ENCODE measurements at regions not wholly inside any gene's neighbourhood (a gene's known extent, or its start where the extent isn't known, plus 50 kb on each side); places are given as distances from the start of the nearest gene placed in this dataset.

GRCh38 chr3:153026026-153026425, 136.0 kb upstream of the RAP2B start:
- Histone ChIP-seq H3K36me3 (ENCODE audit: insufficient read depth, low read length) (no peaks in the 10 kb centered on the region), H3K4me3 (ENCODE audit: insufficient read depth, low read length) (no peak overlapping the region), H3K4me1 (ENCODE audit: insufficient read depth, low read length) (peaks cover 10% of the 10 kb centered on the region), H3K4me2 (ENCODE audit: insufficient read depth, low read length) (no peak overlapping the region), H3K79me2 (ENCODE audit: insufficient read depth, low read length) (no peaks in the 10 kb centered on the region), H4K20me1 (ENCODE audit: insufficient read depth, low read length) (no peaks in the 10 kb centered on the region), H3K9me3 (ENCODE audit: low read depth, low read length) (no peaks in the 10 kb centered on the region), H2AFZ (ENCODE audit: low read length) (no peak overlapping the region), H3K27me3 (ENCODE audit: insufficient read depth, low read length) (peaks cover 3% of the 10 kb centered on the region), H3K27ac (ENCODE audit: low read depth, low read length) (no peak overlapping the region)
- DNase-seq (ENCODE audit: insufficient read length, low spot score, missing footprints): no peak
- TF ChIP-seq CTCF (IDR thresholded peaks at IDR 0.05; ENCODE audit: extremely low read depth, low read depth, low read length): peak; percentile 72

- DNase-seq (ENCODE audit: insufficient read length, low spot score, missing footprints): no peak
- Histone ChIP-seq H4K20me1 (ENCODE audit: insufficient read depth, low read length) (no peaks in the 10 kb centered on the region), H2AFZ (ENCODE audit: low read length) (peak overlapping the region; percentile 9), H3K9me3 (ENCODE audit: low read depth, low read length) (no peaks in the 10 kb centered on the region), H3K27me3 (ENCODE audit: insufficient read depth, low read length) (no peaks in the 10 kb centered on the region), H3K4me2 (ENCODE audit: insufficient read depth, low read length) (peak overlapping the region; percentile 18), H3K4me3 (ENCODE audit: insufficient read depth, low read length) (no peak overlapping the region), H3K4me1 (ENCODE audit: insufficient read depth, low read length) (peaks cover 10% of the 10 kb centered on the region), H3K36me3 (ENCODE audit: insufficient read depth, low read length) (no peaks in the 10 kb centered on the region), H3K27ac (ENCODE audit: low read depth, low read length) (no peak overlapping the region), H3K79me2 (ENCODE audit: insufficient read depth, low read length) (no peaks in the 10 kb centered on the region)
- TF ChIP-seq CTCF (IDR thresholded peaks at IDR 0.05; ENCODE audit: extremely low read depth, low read depth, low read length): no peak
These were observed 133.6 kb upstream of the RAP2B start for GRCh38 chr3:153028381-153028780.

- peak; percentile 34 for DNase-seq (ENCODE audit: insufficient read length, low spot score, missing footprints)
- H3K79me2 ChIP-seq (ENCODE audit: insufficient read depth, low read length): no peaks in the 10 kb centered on the region
- H3K27me3 ChIP-seq (ENCODE audit: insufficient read depth, low read length): no peaks in the 10 kb centered on the region
- H3K9me3 ChIP-seq (ENCODE audit: low read depth, low read length): no peaks in the 10 kb centered on the region
- no peaks in the 10 kb centered on the region for H4K20me1 ChIP-seq (ENCODE audit: insufficient read depth, low read length)
- no peak overlapping the region for H3K4me3 ChIP-seq (ENCODE audit: insufficient read depth, low read length)
- H3K4me2 ChIP-seq (ENCODE audit: insufficient read depth, low read length): no peak overlapping the region
- no peaks in the 10 kb centered on the region for H3K36me3 ChIP-seq (ENCODE audit: insufficient read depth, low read length)
- TF ChIP-seq CTCF (IDR thresholded peaks at IDR 0.05; ENCODE audit: extremely low read depth, low read depth, low read length): no peak
- peaks cover 10% of the 10 kb centered on the region for H3K4me1 ChIP-seq (ENCODE audit: insufficient read depth, low read length)
- no peak overlapping the region for H3K27ac ChIP-seq (ENCODE audit: low read depth, low read length)
- H2AFZ ChIP-seq (ENCODE audit: low read length): no peak overlapping the region
These were observed 132.7 kb upstream of the RAP2B start for GRCh38 chr3:153029350-153029749.

GRCh38 chr3:153032891-153033290, 129.1 kb upstream of the RAP2B start:
- Histone ChIP-seq H3K9me3 (ENCODE audit: low read depth, low read length) (no peaks in the 10 kb centered on the region), H3K27me3 (ENCODE audit: insufficient read depth, low read length) (no peaks in the 10 kb centered on the region), H3K4me2 (ENCODE audit: insufficient read depth, low read length) (no peak overlapping the region), H2AFZ (ENCODE audit: low read length) (no peak overlapping the region), H3K79me2 (ENCODE audit: insufficient read depth, low read length) (no peaks in the 10 kb centered on the region), H3K4me1 (ENCODE audit: insufficient read depth, low read length) (peaks cover 10% of the 10 kb centered on the region), H3K4me3 (ENCODE audit: insufficient read depth, low read length) (no peak overlapping the region), H3K36me3 (ENCODE audit: insufficient read depth, low read length) (no peaks in the 10 kb centered on the region), H4K20me1 (ENCODE audit: insufficient read depth, low read length) (no peaks in the 10 kb centered on the region), H3K27ac (ENCODE audit: low read depth, low read length) (no peak overlapping the region)
- no peak for DNase-seq (ENCODE audit: insufficient read length, low spot score, missing footprints)
- no peak for TF ChIP-seq CTCF (IDR thresholded peaks at IDR 0.05; ENCODE audit: extremely low read depth, low read depth, low read length)
